ENCODE measurements at regions not wholly inside any gene's neighbourhood (a gene's known extent, or its start where the extent isn't known, plus 50 kb on each side); places are given as distances from the start of the nearest gene placed in this dataset.

DNA sequence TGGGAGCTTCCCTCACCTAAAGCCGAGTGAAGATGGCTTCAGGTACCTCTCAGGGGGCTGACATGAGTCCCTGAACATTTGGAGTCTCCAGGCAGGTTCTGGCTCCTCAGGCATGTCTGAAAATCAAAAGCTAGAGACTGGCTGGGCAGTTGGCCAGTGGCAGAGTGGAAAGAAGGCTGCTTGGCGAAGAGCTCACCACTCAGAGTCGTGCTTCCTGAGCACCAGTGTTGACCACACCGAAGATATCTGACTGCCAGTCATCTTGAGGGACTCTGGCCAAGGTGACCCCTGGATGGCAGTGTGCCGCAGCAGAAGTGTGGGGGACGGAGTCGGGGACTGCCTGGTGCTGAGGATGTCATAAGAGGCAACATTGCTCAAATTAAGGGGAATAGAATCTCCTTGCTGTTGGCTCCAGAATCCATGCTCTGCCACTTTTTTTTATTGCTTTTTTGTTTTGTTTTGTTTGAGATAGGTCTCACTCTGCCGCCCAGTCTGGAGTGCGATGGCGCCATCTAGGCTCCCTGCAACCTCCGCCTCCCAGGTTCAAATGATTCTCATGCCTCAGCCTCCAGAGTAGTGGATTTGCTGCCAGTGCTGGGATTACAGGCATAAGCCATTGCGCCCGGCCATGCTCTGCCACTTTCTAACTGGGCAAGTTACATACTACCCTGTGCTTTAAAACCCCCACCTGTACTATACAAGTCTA, 172.5 kb upstream of the GATB start:
- H3K4me3 Mint-ChIP-seq (ENCODE audit: unreplicated experiment), result no peak overlapping the region
- H3K36me3 Mint-ChIP-seq (ENCODE audit: insufficient read depth, unreplicated experiment), result no peaks in the 10 kb centered on the region
- ChIA-PET CTCF (interaction anchor here (0.6 kb wide), 1 partner anchor 17 kb away, joined by 3 read pairs; no protein-coding TSS in a partner anchor), POLR2A (no interaction called here)
- H3K27ac Mint-ChIP-seq (ENCODE audit: low read depth, unreplicated experiment), result no peak overlapping the region
- no TSS peak for BruUV-seq (replicated peaks)
- no peaks in the 10 kb centered on the region for H3K4me1 Mint-ChIP-seq (ENCODE audit: insufficient read depth, unreplicated experiment)
- intact Hi-C loops (cut with micrococcal nuclease), result no loop called here
- TF ChIP-seq, protein P1, sequence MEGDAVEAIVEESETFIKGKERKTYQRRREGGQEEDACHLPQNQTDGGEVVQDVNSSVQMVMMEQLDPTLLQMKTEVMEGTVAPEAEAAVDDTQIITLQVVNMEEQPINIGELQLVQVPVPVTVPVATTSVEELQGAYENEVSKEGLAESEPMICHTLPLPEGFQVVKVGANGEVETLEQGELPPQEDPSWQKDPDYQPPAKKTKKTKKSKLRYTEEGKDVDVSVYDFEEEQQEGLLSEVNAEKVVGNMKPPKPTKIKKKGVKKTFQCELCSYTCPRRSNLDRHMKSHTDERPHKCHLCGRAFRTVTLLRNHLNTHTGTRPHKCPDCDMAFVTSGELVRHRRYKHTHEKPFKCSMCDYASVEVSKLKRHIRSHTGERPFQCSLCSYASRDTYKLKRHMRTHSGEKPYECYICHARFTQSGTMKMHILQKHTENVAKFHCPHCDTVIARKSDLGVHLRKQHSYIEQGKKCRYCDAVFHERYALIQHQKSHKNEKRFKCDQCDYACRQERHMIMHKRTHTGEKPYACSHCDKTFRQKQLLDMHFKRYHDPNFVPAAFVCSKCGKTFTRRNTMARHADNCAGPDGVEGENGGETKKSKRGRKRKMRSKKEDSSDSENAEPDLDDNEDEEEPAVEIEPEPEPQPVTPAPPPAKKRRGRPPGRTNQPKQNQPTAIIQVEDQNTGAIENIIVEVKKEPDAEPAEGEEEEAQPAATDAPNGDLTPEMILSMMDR (IDR thresholded peaks at IDR 0.05; ENCODE audit: unreplicated experiment), result no peak
- H3K9me3 Mint-ChIP-seq (ENCODE audit: unreplicated experiment), result no peaks in the 10 kb centered on the region
- H3K27me3 Mint-ChIP-seq (ENCODE audit: insufficient read depth, unreplicated experiment), result no peaks in the 10 kb centered on the region
- DNase-seq (ENCODE audit: unreplicated experiment), result no peak

DNA sequence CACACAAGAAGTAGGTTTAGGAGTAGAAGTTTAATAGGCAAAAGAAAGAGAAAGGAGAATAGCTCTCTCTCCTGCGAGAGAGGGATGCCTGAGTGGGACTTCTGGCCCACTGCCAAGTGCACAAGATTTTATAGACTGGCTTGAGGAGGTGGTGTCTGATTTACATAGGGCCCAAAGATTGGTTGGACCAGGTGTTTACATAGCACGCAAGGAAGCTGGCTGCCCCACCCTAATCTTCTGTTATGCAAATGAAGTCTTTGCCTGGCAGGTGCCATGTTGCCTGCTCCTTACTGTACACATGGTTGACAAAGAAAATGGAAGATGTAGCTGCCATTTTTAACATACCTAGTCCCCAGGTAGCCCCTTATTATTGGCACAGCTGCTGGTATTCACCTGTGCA, 170.8 kb upstream of the GATB start:
- Mint-ChIP-seq H3K9me3 (ENCODE audit: unreplicated experiment) (no peaks in the 10 kb centered on the region), H3K27me3 (ENCODE audit: insufficient read depth, unreplicated experiment) (no peaks in the 10 kb centered on the region), H3K36me3 (ENCODE audit: insufficient read depth, unreplicated experiment) (no peaks in the 10 kb centered on the region), H3K4me1 (ENCODE audit: insufficient read depth, unreplicated experiment) (no peaks in the 10 kb centered on the region), H3K4me3 (ENCODE audit: unreplicated experiment) (no peak overlapping the region), H3K27ac (ENCODE audit: low read depth, unreplicated experiment) (no peak overlapping the region)
- no TSS peak for BruUV-seq (replicated peaks)
- intact Hi-C loops (cut with micrococcal nuclease), result no loop called here
- DNase-seq (ENCODE audit: unreplicated experiment), result no peak
- TF ChIP-seq, protein P1 (IDR thresholded peaks at IDR 0.05; ENCODE audit: unreplicated experiment), result no peak
- ChIA-PET POLR2A (no interaction called here), CTCF (interaction anchor here (0.7 to 1.1 kb wide), 2 partner anchors 25 to 80 kb away, joined by 3 to 4 read pairs; no protein-coding TSS in a partner anchor)

DNA sequence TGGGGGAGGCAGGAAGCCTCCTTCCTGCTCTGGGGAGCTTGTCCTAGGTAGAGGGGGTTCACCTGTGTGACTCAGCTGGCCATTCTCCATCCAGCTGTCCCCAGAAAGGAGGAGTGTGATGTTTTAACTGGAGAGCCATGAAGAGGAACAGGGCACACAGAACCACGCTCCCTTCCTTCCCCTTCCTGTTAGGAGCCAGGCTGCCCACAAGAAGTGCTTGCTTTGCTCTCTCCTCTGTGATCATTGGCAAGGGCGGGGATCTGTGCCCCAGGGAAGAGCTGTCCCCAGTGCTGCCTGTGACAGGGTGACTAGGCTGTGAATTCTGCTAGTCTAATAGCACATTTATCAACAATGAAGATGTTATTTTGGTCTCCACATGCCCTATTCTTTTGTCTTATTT, 169.6 kb upstream of the GATB start:
- DNase-seq (ENCODE audit: unreplicated experiment), result no peak
- POLR2A ChIA-PET, result no interaction called here
- intact Hi-C loops (cut with micrococcal nuclease), result no loop called here
- H3K9me3 Mint-ChIP-seq (ENCODE audit: unreplicated experiment), result no peaks in the 10 kb centered on the region
- CTCF ChIA-PET, result interaction anchor here (0.6 kb wide), 1 partner anchor 419 kb away, joined by 4 read pairs; no protein-coding TSS in a partner anchor
- no peaks in the 10 kb centered on the region for H3K27me3 Mint-ChIP-seq (ENCODE audit: insufficient read depth, unreplicated experiment)
- TF ChIP-seq, protein P1 (IDR thresholded peaks at IDR 0.05; ENCODE audit: unreplicated experiment), result no peak
- H3K4me3 Mint-ChIP-seq (ENCODE audit: unreplicated experiment), result no peak overlapping the region
- no peaks in the 10 kb centered on the region for H3K4me1 Mint-ChIP-seq (ENCODE audit: insufficient read depth, unreplicated experiment)
- H3K27ac Mint-ChIP-seq (ENCODE audit: low read depth, unreplicated experiment), result no peak overlapping the region
- no peaks in the 10 kb centered on the region for H3K36me3 Mint-ChIP-seq (ENCODE audit: insufficient read depth, unreplicated experiment)
- no TSS peak for BruUV-seq (replicated peaks)

DNA sequence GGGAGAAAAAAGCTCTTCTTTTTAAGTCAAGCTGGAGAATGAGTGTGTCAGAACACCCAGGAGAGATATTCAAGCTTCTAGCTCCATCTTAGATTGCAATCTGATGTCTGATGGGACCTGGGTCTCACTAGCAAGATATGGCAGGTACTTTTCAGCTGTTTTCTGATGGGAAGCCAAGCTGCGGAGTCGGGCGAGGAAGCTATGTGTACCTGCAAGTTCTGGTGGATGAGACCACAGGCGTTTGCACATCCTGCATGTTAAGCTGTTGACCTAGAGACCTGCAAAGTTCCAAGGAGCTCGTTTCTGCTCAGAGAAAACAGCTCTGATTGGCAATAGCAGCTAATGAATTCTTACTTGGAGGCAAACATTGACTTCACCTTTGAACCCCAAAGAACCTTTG, 167.3 kb upstream of the GATB start:
- ChIA-PET CTCF (no interaction called here), POLR2A (interaction anchor here (0.6 to 1.6 kb wide), 2 partner anchors 319 to 395 kb away, joined by 3 read pairs; no protein-coding TSS in a partner anchor)
- H3K27ac Mint-ChIP-seq (ENCODE audit: low read depth, unreplicated experiment), result no peak overlapping the region
- no peaks in the 10 kb centered on the region for H3K36me3 Mint-ChIP-seq (ENCODE audit: insufficient read depth, unreplicated experiment)
- TF ChIP-seq, protein P1 (IDR thresholded peaks at IDR 0.05; ENCODE audit: unreplicated experiment), result no peak
- H3K4me1 Mint-ChIP-seq (ENCODE audit: insufficient read depth, unreplicated experiment), result no peaks in the 10 kb centered on the region
- DNase-seq (ENCODE audit: unreplicated experiment), result no peak
- intact Hi-C loops (cut with micrococcal nuclease), result no loop called here
- H3K27me3 Mint-ChIP-seq (ENCODE audit: insufficient read depth, unreplicated experiment), result no peaks in the 10 kb centered on the region
- no TSS peak for BruUV-seq (replicated peaks)
- H3K4me3 Mint-ChIP-seq (ENCODE audit: unreplicated experiment), result no peak overlapping the region
- H3K9me3 Mint-ChIP-seq (ENCODE audit: unreplicated experiment), result no peaks in the 10 kb centered on the region

Measured in MCF 10A (cell line).